ENCODE measurements at regions not wholly inside any gene's neighbourhood (a gene's known extent, or its start where the extent isn't known, plus 50 kb on each side); places are given as distances from the start of the nearest gene placed in this dataset.
"Not testable (repeated sequence)": the region's sequence is repeated elsewhere in the genome, so short reads cannot be mapped to it uniquely, and the experiment has no call there.

- peak; percentile 36 for DNase-seq
Observed at GRCh38 chr1:187038784-187039183, 210.0 kb downstream of the PLA2G4A start.

GRCh38 chr1:187041104-187041503 is 212.4 kb downstream of the PLA2G4A start:
- no peak for DNase-seq

GRCh38 chr1:187042538-187042937 is 213.8 kb downstream of the PLA2G4A start:
- DNase-seq = no peak

DNA sequence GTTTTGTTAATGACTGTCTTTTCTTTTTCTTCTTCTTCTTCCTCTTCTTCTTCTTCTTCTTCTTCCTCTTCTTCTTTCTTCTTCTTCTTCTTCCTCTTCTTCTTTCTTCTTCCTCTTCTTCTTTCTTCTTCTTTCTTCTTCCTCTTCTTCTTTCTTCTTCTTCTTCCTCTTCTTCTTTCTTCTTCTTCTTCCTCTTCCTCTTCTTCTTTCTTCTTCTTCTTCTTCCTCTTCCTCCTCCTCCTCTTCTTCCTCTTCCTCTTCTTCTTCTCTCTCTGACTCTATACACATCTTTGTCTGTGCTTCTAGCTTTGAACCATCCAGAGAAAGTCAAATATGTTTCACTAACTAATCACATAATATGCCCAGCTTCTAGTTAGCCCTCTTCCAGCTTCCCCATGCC is 214.7 kb downstream of the PLA2G4A start:
- DNase-seq = not testable (repeated sequence)

DNA sequence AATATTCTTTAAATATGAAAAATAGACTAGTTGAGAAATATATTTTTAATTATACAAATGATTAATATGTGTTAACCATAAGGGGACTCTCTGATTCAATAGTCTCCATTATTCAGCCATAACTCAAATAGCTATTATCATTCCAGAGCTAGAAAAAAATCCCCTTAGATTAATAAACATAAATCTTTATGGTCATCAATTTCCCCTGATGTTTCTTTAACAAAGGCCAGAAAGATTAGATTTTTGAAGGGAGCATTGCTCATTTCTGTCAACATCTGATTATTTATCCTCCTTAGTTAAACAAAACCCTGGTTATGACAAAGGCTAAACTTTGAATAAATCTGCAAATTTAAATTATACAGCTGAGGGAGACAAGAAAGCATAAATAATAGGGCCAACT is 215.7 kb downstream of the PLA2G4A start:
- no peak for DNase-seq

DNA sequence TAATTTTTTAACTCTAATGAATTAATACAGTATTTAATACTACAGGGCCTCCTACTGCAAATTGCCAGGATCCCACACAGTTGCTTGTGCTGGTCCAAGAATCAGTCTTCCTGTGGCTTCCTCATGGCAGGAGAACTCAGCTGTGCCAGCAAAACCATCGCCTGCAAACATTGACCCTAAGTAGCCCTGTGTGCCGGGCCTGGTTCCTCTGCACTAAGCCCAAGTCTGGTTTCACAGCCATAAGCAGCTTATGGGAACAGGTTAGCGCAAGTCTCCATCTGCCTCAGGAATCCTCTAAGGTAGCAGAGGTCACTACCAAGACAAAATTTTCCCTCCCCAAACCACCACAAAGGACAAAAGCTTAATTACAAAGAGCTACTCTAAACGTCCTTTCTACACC is 216.6 kb downstream of the PLA2G4A start:
- DNase-seq = no peak

DNA sequence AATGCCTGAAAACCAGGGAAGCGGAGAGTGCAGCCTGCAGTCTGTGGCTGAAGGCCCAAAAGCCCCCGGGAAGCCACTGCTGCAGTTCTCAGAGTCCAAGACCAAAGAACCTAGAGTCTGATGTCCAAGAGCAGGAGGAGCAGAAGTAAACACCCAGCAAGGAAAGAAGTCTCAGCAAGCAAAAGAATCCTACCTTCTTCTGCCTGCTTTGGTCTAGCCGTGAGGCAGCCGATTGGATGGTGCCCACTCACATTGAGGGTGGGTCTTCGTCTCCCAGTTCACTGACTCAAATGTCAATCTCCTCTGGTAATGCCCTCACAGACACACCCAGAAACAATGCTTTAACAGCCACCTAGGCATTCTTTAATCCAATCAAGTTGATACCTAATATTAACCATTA is 217.5 kb downstream of the PLA2G4A start:
- DNase-seq = no peak

- no peak for DNase-seq
Observed at GRCh38 chr1:187047298-187047697, 218.5 kb downstream of the PLA2G4A start.

DNA sequence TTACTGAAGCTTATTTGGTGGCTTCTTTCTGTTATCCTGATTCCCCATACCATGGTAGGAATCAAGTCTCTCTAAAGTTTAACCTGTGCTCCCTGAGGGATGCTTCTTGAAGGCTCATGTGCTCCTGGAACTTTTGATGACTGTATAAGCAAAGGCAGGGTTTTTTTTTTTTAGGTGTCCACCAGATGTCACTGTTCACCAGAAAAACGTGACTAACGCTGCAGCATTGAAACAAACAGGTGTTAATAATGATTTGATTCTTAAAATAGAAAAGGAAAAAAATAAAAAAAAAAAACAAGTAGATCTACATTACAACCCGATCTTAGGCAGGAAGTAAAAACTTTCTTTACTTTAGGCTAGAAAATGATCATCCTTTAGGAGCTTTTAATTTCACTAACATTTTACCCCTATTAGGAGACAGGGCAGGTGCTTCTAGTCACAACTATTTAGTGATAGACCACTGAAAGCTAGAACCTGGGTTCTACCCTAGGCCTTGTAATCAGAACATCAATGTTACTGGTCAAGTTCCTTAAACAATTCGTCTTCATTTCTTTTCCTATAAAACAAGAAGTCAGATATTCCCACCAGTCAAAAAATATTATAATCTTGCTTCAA is 223.0 kb downstream of the PLA2G4A start:
- DNase-seq = peak; percentile 70

DNA sequence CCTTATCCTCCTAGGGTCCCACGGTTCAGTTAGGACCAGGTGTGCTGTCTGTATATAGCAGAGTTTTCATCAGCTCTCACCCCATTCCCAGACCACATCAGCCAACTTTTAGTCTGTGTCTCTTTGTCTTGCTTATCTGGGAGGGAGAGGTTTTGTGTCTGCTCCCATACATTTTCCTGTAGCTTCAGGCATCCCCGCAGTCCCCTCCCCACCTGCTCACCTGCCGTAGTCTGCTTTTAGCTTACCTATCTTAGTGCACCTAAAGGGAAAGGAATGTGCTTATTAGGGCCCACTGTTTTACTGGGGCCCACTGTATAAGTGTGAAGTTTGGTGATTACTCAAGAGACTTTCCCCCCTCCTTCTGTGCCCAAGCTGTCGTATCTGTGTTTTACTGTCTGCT is 225.1 kb downstream of the PLA2G4A start:
- no peak for DNase-seq

DNA sequence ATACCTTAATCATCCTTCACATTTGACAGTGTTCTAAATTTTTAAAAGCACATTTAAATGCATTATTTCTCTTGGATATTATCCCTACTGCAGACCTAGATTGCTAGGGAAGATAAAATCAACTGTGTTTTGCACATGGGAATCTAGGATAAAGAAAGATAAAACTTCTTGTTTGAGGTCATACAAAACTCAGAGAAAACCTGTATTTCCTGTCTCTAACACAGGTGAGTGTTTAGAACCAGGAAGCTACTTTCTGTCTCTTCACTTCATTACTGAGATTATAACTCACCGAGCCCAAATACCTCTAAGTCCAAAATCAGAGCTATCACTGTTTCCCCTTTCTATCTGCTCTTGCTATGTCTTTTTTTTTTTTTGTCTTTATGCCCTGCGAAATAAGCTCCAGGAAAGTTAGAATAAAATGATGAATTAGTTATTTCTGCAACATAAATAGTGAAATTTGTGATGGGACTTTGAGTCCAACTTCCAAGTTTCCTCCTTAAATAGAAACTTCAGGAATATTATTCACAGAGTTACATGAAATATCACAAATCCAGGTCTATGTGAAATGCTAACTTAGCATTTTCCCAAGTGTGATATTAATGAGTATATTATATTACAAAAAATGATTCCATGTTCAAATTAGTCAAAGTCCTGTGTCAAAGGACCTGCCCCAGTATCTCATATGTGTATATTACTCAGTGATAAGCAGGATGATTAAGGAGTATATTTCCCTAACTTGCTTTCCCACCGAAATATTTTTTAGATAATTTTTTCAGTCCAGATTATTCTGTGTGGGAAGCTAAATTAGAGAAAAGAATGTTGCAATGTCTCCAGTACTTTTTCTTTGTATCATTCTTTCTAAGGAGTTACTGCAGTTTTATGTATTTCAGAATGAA is 226.4 kb downstream of the PLA2G4A start:
- no peak for DNase-seq

DNA sequence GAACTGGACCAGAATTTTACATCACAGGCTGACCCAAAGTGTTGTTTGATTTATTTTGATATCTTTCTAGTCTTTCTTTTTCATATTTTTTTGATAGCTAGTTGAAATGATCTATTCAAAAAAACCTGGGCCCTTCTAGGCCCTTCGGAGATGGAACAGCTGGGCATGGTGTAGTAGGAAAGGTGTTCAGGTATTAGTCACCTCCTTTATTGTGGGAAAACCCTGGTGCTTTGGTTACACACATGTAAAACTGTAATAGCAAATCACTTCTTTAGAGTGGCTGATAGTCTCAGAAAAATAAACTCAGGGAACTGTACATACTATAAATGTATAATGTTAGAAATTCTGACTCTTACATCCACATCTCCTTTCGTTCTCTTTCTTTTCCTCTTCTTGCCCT is 234.5 kb downstream of the PLA2G4A start:
- no peak for DNase-seq

- no peak for DNase-seq
Observed at GRCh38 chr1:187067160-187067559, 238.4 kb downstream of the PLA2G4A start.

- no peak for DNase-seq
Observed at GRCh38 chr1:187070076-187070475, 241.3 kb downstream of the PLA2G4A start.

DNA sequence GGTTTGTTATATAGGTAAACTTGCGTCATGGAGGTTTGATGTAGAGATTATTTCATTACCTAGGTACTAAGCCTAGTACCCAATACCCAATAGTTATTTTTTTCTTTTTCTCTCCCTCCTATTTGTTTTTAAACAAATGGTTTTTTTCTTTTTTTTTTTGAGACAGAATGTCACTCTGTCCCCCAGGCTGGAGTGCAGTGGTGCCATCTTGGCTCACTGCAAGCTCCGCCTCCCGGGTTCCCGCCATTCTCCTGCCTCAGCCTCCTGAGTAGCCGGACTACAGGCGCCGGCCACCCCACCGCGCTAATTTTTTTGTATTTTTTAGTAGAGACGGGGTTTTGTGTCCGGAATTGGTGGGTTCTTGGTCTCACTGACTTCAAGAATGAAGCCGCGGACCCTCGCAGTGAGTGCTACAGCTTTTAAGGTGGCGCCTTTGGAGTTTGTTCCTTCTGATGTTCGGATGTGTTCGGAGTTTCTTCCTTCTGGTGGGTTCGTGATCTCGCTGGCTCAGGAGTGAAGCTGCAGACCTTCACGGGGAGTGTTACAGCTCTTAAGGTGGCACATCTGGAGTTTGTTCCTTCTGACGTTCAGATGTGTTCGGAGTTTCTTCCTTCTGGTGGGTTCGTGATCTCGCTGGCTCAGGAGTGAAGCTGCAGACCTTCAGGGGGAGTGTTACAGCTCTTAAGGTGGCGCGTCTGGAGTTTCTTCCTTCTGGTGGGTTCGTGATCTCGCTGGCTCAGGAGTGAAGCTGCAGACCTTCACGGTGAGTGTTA is 243.7 kb downstream of the PLA2G4A start:
- DNase-seq = peak; percentile 12

DNA sequence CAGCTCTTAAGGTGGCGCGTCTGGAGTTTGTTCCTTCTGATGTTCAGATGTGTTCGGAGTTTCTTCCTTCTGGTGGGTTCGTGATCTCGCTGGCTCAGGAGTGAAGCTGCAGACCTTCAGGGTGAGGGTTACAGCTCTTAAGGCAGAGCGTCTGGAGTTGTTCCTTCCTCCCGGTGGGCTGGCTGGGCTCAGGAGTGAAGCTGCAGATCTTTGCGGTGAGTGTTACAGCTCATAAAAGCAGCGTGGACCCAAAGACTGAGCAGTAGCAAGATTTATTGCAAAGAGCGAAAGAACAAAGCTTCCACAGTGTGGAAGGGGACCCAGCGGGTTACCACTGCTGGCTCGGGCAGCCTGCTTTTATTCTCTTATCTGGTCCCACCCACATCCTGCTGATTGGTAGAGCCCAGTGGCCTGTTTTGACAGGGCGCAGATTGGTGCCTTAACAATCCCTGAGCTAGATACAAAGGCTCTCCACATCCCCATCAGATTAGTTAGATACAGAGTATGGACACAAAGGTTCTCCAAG is 244.3 kb downstream of the PLA2G4A start:
- peak; percentile 21 for DNase-seq

DNA sequence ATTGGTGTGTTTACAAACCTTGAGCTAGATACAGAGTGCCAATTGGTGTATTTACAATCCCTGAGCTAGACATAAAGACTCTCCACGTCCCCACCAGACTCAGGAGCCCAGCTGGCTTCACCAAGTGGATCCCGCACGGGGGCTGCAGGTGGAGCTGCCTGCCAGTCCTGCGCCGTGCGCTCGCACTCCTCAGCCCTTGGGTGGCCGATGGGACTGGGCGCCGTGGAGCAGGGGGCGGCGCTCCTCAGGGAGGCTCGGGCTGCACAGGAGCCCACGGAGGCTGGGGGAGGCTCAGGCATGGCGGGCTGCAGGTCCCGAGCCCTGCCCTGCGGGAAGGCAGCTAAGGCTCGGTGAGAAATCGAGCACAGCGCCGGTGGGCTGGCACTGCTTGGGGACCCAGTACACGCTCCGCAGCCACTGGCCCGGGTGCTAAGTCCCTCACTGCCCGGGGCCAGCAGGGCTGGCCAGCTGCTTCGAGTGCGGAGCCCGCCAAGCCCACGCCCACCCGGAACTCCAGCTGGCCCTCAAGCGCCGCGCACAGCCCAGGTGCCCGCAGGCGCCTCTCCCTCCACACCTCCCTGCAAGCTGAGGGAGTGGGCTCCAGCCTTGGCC is 245.0 kb downstream of the PLA2G4A start:
- DNase-seq = not testable (repeated sequence)

DNA sequence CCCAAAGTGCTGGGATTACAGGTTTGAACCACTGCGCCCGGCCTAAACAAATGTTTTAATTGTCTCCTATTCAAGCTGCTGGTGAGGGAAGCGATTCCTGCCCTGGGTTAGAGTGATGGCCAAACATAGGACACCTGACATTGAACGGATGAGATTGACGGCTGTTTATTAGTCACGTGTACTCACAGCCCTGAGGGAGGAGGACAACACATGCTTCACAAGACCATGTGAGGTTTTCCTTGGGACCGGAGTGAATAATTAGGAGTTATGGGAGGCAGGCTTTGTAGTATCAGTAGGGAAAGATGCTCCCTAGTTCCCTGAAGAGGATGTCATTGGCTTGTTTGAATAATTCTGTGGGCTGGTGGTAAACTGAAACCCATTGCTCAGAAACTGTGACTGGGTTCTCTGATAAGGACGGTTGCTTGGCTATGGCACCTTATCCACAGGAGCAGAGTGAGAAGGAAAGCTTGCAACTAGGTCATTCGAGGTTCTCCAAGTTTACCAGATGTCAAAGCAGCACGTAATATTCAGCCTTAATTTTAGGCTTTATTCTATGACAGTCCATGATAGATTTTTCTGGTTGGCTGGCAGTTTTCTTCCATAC is 245.8 kb downstream of the PLA2G4A start:
- peak; percentile 51 for DNase-seq

GRCh38 chr1:187076922-187077321 is 248.2 kb downstream of the PLA2G4A start:
- no peak for DNase-seq

GRCh38 chr1:187078321-187078720 is 249.6 kb downstream of the PLA2G4A start:
- no peak for DNase-seq

- no peak for DNase-seq
Observed at GRCh38 chr1:187078916-187079315, 250.2 kb downstream of the PLA2G4A start.

GRCh38 chr1:187079330-187079729 is 250.6 kb downstream of the PLA2G4A start:
- no peak for DNase-seq

GRCh38 chr1:187091666-187092065 is 262.9 kb downstream of the PLA2G4A start:
- no peak for DNase-seq

Measured in hematopoietic multipotent progenitor cell treated with erythropoietin and hydrocortisone succinate and interleukin-3 and kit ligand, for 6 days (in vitro differentiated cells).